ENCODE measurements at regions not wholly inside any gene's neighbourhood (a gene's known extent, or its start where the extent isn't known, plus 50 kb on each side); places are given as distances from the start of the nearest gene placed in this dataset.
"Not testable (repeated sequence)": the region's sequence is repeated elsewhere in the genome, so short reads cannot be mapped to it uniquely, and the experiment has no call there.

DNA sequence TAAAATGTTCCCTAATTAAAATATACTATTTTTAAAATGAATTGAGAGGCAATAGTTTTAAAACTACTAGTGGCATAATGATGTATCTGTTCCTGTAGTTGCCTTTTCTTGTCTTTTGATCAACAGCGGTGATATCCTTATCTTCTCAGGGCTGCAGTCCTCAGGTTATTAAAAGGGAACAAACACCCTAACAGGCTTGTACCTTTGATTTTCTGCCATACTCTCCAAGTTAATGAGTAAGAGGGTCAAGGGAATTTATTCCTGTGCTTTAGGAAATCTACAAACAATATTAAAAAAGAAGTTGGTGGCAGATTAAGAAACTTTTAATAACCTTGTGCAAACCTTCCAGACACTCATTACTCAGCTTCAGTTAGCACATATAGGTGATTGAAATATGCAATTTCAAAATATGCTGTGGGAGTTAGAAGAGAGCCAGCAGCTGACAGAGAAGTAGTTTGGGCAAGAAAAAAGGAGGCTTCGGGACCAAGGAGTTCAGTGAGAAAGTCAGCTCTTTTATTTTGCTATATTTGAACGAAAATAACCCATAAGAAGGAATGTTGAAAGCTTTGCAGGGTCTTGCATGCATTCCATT lies 81.0 kb upstream of the TLE4 start:
- no peaks in the 10 kb centered on the region for H3K36me3 ChIP-seq (ENCODE audit: control insufficient read depth, insufficient read depth, low read length)
- H3K27me3 ChIP-seq (ENCODE audit: control insufficient read depth, insufficient read depth, low read length) = no peaks in the 10 kb centered on the region
- TF ChIP-seq, protein P1, sequence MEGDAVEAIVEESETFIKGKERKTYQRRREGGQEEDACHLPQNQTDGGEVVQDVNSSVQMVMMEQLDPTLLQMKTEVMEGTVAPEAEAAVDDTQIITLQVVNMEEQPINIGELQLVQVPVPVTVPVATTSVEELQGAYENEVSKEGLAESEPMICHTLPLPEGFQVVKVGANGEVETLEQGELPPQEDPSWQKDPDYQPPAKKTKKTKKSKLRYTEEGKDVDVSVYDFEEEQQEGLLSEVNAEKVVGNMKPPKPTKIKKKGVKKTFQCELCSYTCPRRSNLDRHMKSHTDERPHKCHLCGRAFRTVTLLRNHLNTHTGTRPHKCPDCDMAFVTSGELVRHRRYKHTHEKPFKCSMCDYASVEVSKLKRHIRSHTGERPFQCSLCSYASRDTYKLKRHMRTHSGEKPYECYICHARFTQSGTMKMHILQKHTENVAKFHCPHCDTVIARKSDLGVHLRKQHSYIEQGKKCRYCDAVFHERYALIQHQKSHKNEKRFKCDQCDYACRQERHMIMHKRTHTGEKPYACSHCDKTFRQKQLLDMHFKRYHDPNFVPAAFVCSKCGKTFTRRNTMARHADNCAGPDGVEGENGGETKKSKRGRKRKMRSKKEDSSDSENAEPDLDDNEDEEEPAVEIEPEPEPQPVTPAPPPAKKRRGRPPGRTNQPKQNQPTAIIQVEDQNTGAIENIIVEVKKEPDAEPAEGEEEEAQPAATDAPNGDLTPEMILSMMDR (IDR thresholded peaks at IDR 0.05; ENCODE audit: insufficient read depth, low read length, poor library complexity, severe bottlenecking) = no peak
- no peak overlapping the region for H3K4me3 ChIP-seq (ENCODE audit: low read depth, low read length)
- no peak for DNase-seq (ENCODE audit: low read depth)

DNA sequence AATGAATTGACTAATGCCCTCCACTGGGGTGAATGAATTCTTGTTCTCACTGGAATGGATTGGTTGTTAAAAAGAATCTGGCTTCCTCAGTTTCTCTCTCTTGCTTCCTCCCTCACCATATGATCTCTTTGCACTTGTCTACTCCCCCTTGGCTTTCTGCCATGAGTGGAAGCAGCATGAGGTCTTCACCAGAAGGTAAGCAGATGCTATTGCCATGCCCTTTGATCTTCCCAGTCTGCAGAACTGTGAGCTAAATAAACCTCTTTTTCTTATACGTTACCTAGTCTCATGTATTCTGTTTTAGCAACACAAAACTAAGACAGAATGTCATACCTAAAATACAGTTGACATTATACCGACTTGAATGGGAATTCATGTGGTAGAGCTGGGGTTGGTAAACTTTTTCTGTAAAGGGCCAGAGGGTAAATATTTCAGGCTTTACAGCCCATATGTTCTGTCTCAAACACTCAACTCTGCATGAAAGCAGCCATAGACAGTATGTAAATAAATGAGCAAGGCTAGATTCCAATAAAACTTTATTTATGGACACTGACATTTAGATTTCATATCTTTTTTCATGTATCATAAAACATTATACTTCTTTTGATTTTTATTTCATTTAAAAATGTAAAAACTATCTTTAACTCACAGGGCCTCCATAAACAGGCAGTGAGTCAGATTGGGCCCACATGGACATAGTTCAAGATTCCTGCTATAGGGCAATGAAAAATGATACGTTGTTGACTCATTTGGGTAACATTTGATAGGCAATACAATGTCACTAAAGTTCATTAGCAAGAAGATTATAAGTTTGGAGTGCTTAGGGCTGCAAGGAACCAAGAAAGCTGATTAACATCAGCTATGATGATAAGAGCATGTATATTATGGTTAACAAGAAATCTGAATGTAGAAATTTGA lies 79.4 kb upstream of the TLE4 start:
- no peak for DNase-seq (ENCODE audit: low read depth)
- Histone ChIP-seq H3K36me3 (ENCODE audit: control insufficient read depth, insufficient read depth, low read length) (no peaks in the 10 kb centered on the region), H3K27me3 (ENCODE audit: control insufficient read depth, insufficient read depth, low read length) (no peaks in the 10 kb centered on the region), H3K4me3 (ENCODE audit: low read depth, low read length) (no peak overlapping the region)
- TF ChIP-seq, protein P1 (IDR thresholded peaks at IDR 0.05; ENCODE audit: insufficient read depth, low read length, poor library complexity, severe bottlenecking) = no peak

DNA sequence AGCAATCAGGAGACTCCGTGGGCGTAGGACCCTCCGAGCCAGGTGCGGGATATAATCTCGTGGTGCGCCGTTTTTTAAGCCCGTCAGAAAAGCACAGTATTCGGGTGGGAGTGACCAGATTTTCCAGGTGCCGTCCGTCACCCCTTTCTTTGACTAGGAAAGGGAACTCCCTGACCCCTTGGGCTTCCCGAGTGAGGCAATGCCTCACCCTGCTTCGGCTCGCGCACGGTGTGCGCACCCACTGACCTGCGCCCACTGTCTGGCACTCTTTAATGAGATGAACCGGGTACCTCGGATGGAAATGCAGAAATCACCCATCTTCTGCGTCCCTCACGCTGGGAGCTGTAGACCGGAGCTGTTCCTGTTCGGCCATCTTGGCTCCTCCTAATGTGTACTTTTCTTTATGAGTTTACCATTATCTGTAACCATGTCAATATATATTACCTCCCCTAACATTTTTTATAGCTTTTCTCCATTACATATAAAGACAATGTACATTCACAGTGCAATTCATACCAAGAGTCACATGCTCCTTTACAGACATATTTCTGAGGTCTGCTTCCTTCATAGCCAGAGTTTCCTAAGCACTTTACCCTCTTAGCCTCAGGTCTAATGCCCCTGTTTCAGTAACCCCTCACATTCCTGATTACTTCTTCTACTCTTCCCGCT lies 71.4 kb upstream of the TLE4 start:
- not testable (repeated sequence) for H3K27me3 ChIP-seq (ENCODE audit: control insufficient read depth, insufficient read depth, low read length); H3K4me3 ChIP-seq (ENCODE audit: low read depth, low read length); DNase-seq (ENCODE audit: low read depth)

DNA sequence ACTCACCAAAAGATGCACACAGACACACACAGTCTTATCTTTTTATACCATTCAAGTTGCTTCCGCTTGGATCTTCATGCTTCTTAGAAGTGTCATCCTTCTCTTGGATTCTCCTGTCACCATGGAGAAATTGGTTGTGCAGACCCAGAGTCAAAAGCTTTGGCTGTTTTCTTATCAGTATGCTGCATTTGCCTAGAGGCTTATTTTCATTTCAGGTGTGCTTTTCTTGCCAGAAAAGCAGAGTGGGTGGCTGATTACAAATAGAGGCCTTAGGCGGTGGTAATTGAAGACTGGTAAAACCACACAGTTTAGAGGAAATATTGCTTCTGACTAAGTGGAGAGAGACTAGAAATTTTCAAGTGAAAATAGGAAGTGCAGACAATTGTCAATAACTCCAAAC lies 70.2 kb upstream of the TLE4 start:
- TF ChIP-seq, protein P1 (IDR thresholded peaks at IDR 0.05; ENCODE audit: insufficient read depth, low read length, poor library complexity, severe bottlenecking) = no peak
- no peak for DNase-seq (ENCODE audit: low read depth)

More for the DNA sequence above, 71.4 kb upstream of the TLE4 start:
- H3K36me3 ChIP-seq (ENCODE audit: control insufficient read depth, insufficient read depth, low read length) = not testable (repeated sequence)

DNA sequence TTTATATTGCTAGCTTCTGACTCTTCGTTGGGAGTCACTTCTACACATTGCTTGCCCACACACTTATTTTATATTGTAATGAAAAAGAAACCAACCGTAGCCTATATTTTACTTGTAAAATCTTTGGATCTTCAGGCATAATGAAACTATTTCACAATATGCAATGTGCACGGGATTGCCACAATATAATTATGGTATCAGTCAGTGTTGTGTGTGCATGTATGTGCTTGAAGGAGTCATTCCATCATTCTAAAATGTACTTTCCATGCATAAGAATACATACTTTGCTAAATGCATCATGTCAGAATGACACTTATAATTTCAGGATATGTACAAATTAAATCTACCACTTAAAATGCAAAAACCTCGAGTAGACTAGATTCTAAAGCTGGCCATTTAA lies 64.0 kb upstream of the TLE4 start:
- DNase-seq (ENCODE audit: low read depth) = no peak
- TF ChIP-seq, protein P1 (IDR thresholded peaks at IDR 0.05; ENCODE audit: insufficient read depth, low read length, poor library complexity, severe bottlenecking) = no peak
- no peaks in the 10 kb centered on the region for H3K27me3 ChIP-seq (ENCODE audit: control insufficient read depth, insufficient read depth, low read length)

More for the DNA sequence above, 70.2 kb upstream of the TLE4 start:
- Histone ChIP-seq H3K27me3 (ENCODE audit: control insufficient read depth, insufficient read depth, low read length) (no peaks in the 10 kb centered on the region), H3K36me3 (ENCODE audit: control insufficient read depth, insufficient read depth, low read length) (no peaks in the 10 kb centered on the region), H3K4me3 (ENCODE audit: low read depth, low read length) (no peak overlapping the region)

DNA sequence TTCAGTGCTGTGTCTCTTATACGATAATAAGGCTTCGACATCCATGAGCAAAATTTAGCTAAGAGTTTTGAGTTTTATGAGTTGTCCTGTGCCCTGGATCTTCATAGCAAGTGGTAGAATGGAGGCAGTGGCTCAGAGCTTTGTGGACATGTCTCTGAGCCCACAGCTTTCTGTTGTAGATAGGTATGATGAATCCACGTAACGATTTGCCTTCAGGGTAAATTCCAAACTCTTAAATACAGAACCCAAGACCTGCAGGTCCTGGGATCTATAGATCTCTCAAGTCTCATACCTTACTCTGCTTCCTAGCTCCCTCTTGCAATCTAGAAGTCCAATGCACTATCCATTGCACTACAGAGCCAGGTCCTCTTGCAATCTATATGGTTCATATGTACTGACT lies 59.5 kb upstream of the TLE4 start:
- TF ChIP-seq, protein P1 (IDR thresholded peaks at IDR 0.05; ENCODE audit: insufficient read depth, low read length, poor library complexity, severe bottlenecking) = no peak
- H3K27me3 ChIP-seq (ENCODE audit: control insufficient read depth, insufficient read depth, low read length) = no peaks in the 10 kb centered on the region
- no peak for DNase-seq (ENCODE audit: low read depth)
- no peaks in the 10 kb centered on the region for H3K36me3 ChIP-seq (ENCODE audit: control insufficient read depth, insufficient read depth, low read length)
- H3K4me3 ChIP-seq (ENCODE audit: low read depth, low read length) = no peak overlapping the region

More for the DNA sequence above, 64.0 kb upstream of the TLE4 start:
- no peaks in the 10 kb centered on the region for H3K36me3 ChIP-seq (ENCODE audit: control insufficient read depth, insufficient read depth, low read length)
- no peak overlapping the region for H3K4me3 ChIP-seq (ENCODE audit: low read depth, low read length)
